ENCODE measurements at regions not wholly inside any gene's neighbourhood (a gene's known extent, or its start where the extent isn't known, plus 50 kb on each side); places are given as distances from the start of the nearest gene placed in this dataset.

- TF ChIP-seq CTCF (IDR thresholded peaks at IDR 0.05) (no peak), POLR2A (IDR thresholded peaks at IDR 0.05) (no peak)
These were observed 238.2 kb downstream of the SOX4 start for GRCh38 chr6:21831521-21832291.

All from heart left ventricle (tissue), 13 donors.